Hepatocyte (in vitro differentiated cells): ENCODE measurements at regions not wholly inside any gene's neighbourhood (a gene's known extent, or its start where the extent isn't known, plus 50 kb on each side); places are given as distances from the start of the nearest gene placed in this dataset.
A peak's percentile ranks its signal among the peaks of the same experiment; 100 is the strongest.

Experiments used
- DNase-seq: peaks from one replicate; pipeline ENCODE4 v3.0.0-alpha.2; 2016; ENCODE audit warnings: low spot score
- H2AFZ ChIP-seq: fragments of 200-600 bp; sonication (generic); 2 replicates; pipeline ENCODE4 v1.6.0; 2016; ENCODE audit warnings: antibody characterized with exemption, mild to moderate bottlenecking
- H3K27ac ChIP-seq: fragments of 200-600 bp; sonication (generic); 2 replicates; pipeline ENCODE4 v1.5.1; 2016; ENCODE audit warnings: mild to moderate bottlenecking
- H3K27me3 ChIP-seq: fragments of 200-600 bp; sonication (generic); 2 replicates; pipeline ENCODE4 v1.6.1; 2016
- H3K36me3 ChIP-seq: fragments of 200-600 bp; sonication (generic); replicated peaks from 2 replicates; pipeline ENCODE4 v1.5.1; 2016; ENCODE audit warnings: low read depth; ENCODE audit not compliant: insufficient read depth
- H3K4me1 ChIP-seq: fragments of 200-600 bp; sonication (generic); 2 replicates; pipeline ENCODE4 v1.5.1; 2016; ENCODE audit warnings: mild to moderate bottlenecking, moderate library complexity; ENCODE audit not compliant: insufficient read depth
- H3K4me2 ChIP-seq: fragments of 200-600 bp; sonication (generic); 2 replicates; pipeline ENCODE4 v1.6.0; 2016
- H3K4me3 ChIP-seq: fragments of 200-600 bp; sonication (generic); 2 replicates; pipeline ENCODE4 v1.5.1; 2016; ENCODE audit warnings: mild to moderate bottlenecking
- H3K79me2 ChIP-seq: fragments of 200-600 bp; sonication (generic); 2 replicates; pipeline ENCODE4 v1.6.0; 2017; ENCODE audit warnings: mild to moderate bottlenecking
- H3K9me2 ChIP-seq: fragments of 200-600 bp; sonication (generic); replicated peaks from 2 replicates; pipeline ENCODE4 v1.6.0; 2017; ENCODE audit warnings: mild to moderate bottlenecking; ENCODE audit not compliant: insufficient read depth
- H3K9me3 ChIP-seq: fragments of 200-600 bp; sonication (generic); 2 replicates; pipeline ENCODE4 v1.5.1; 2016; ENCODE audit warnings: low read depth, mild to moderate bottlenecking
- H4K20me1 ChIP-seq: fragments of 200-600 bp; sonication (generic); 2 replicates; pipeline ENCODE4 v1.6.0; 2016; ENCODE audit warnings: mild to moderate bottlenecking; ENCODE audit not compliant: insufficient read depth, poor library complexity, severe bottlenecking
- EZH2 ChIP-seq: fragments of 200-600 bp; sonication (generic); IDR thresholded peaks from 2 replicates; pipeline ENCODE4 v1.6.1; 2016; ENCODE audit warnings: antibody characterized with exemption, mild to moderate bottlenecking, borderline replicate concordance
- EZH2phosphoT487 ChIP-seq: fragments of 200-600 bp; sonication (generic); IDR thresholded peaks from one replicate; pipeline ENCODE4 v1.6.1; 2018; ENCODE audit warnings: antibody characterized with exemption, mild to moderate bottlenecking, low read depth, moderate library complexity; ENCODE audit not compliant: unreplicated experiment, severe bottlenecking
- WGBS: methylation state at CpG from one replicate; pipeline ENCODE4 v1.1.6; 2016; ENCODE audit warnings: low lambda C conversion rate; ENCODE audit errors: missing lambda C conversion rate; 5-methylcytosine and 5-hydroxymethylcytosine counted together
- TF ChIP-seq, protein P1 (sequence below): fragments of 200-600 bp; sonication (generic); IDR thresholded peaks from 2 replicates; pipeline ENCODE4 v1.5.1; 2016; ENCODE audit warnings: antibody characterized with exemption, mild to moderate bottlenecking; ENCODE audit not compliant: poor library complexity

DNA sequence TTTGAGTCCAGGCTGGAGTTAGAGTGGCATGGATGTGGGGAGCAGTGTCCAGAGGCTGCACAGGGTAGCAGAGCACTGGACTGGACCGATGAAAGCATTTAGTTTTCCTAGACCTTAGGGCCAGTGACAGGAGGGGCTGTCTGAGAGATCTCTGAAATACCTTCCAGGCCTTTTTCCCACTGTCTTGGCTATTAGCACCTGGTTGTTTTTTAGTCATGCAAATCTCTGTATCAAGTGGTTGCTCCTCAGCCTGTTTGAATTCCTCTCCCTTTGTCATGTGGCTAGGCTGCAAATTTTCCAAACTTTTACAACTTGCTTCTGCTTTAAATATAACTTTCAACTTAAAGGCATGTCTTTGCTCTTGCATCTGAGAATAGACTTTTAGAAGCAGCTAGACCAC, 504.3 kb upstream of the VSTM2A start:
- H3K79me2 ChIP-seq: no peaks in the 10 kb centered on the region
- H3K36me3 ChIP-seq: no peaks in the 10 kb centered on the region
- no peak for DNase-seq
- H3K9me3 ChIP-seq: no peaks in the 10 kb centered on the region
- TF ChIP-seq, protein P1, sequence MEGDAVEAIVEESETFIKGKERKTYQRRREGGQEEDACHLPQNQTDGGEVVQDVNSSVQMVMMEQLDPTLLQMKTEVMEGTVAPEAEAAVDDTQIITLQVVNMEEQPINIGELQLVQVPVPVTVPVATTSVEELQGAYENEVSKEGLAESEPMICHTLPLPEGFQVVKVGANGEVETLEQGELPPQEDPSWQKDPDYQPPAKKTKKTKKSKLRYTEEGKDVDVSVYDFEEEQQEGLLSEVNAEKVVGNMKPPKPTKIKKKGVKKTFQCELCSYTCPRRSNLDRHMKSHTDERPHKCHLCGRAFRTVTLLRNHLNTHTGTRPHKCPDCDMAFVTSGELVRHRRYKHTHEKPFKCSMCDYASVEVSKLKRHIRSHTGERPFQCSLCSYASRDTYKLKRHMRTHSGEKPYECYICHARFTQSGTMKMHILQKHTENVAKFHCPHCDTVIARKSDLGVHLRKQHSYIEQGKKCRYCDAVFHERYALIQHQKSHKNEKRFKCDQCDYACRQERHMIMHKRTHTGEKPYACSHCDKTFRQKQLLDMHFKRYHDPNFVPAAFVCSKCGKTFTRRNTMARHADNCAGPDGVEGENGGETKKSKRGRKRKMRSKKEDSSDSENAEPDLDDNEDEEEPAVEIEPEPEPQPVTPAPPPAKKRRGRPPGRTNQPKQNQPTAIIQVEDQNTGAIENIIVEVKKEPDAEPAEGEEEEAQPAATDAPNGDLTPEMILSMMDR: no peak
- TF ChIP-seq EZH2phosphoT487 (no peak), EZH2 (no peak)
- H3K4me2 ChIP-seq: no peak overlapping the region
- H3K9me2 ChIP-seq: no peaks in the 10 kb centered on the region
- H3K27ac ChIP-seq: no peak overlapping the region
- H2AFZ ChIP-seq: no peak overlapping the region
- H3K4me1 ChIP-seq: no peaks in the 10 kb centered on the region
- no peak overlapping the region for H3K4me3 ChIP-seq
- no peaks in the 10 kb centered on the region for H4K20me1 ChIP-seq
- H3K27me3 ChIP-seq: no peaks in the 10 kb centered on the region
- 82% methylated on average over 1 of the region's 1 CpG for WGBS

DNA sequence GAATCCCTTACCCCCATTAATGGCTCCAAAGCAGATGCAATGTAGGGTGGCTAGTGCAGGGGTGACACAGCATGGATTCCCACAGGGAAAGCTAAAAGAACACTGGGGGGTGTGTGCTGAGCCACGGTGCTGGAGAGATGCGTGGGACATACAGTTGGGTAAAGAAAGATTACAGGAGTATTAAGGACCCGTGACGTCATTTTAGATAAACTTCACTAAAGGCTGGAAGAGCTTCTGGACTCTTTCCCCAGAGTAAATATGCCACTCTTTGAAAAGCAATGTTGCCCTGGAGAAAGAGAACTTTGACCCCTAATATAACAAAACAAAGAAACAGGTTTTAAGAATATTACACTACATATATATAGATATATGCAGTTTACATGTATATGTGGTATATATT, 481.5 kb upstream of the VSTM2A start:
- no peaks in the 10 kb centered on the region for H4K20me1 ChIP-seq
- no peaks in the 10 kb centered on the region for H3K36me3 ChIP-seq
- peak; percentile 51 for DNase-seq
- no peaks in the 10 kb centered on the region for H3K4me1 ChIP-seq
- H3K4me3 ChIP-seq: no peak overlapping the region
- H3K9me3 ChIP-seq: no peaks in the 10 kb centered on the region
- no peak overlapping the region for H3K4me2 ChIP-seq
- no peaks in the 10 kb centered on the region for H3K9me2 ChIP-seq
- H2AFZ ChIP-seq: no peak overlapping the region
- H3K79me2 ChIP-seq: no peaks in the 10 kb centered on the region
- no peaks in the 10 kb centered on the region for H3K27me3 ChIP-seq
- no peak overlapping the region for H3K27ac ChIP-seq
- WGBS: 47% methylated on average over 4 of the region's 4 CpGs
- TF ChIP-seq EZH2phosphoT487: no peak
- TF ChIP-seq, protein P1: no peak
- TF ChIP-seq EZH2: no peak

DNA sequence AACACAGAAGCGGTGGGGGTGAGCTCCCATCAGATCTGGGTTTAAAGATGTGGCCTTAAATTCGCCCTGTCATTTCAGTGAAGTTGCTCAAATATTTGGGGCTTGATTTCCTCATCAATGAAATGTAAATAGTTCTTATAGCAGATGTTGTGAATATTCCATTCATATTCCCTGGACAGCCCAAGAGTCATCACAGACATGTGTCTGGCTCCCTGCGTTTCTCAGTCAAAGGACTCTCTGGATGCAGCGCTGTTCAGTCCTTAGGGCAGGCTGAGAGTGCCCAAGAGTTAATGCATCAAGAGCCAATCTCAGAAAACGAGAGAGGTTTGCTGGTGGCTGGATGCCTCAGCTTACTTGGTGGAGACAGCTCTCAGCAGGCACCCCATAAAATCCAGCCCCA, 475.5 kb upstream of the VSTM2A start:
- Histone ChIP-seq H3K9me2 (no peaks in the 10 kb centered on the region), H2AFZ (no peak overlapping the region), H3K9me3 (no peaks in the 10 kb centered on the region), H4K20me1 (no peaks in the 10 kb centered on the region), H3K27me3 (no peaks in the 10 kb centered on the region), H3K4me2 (no peak overlapping the region), H3K79me2 (no peaks in the 10 kb centered on the region), H3K27ac (no peak overlapping the region), H3K4me3 (no peak overlapping the region), H3K4me1 (no peaks in the 10 kb centered on the region), H3K36me3 (no peaks in the 10 kb centered on the region)
- no peak for DNase-seq
- WGBS: 85% methylated on average over 5 of the region's 5 CpGs
- TF ChIP-seq, protein P1: no peak
- TF ChIP-seq EZH2 (no peak), EZH2phosphoT487 (no peak)

DNA sequence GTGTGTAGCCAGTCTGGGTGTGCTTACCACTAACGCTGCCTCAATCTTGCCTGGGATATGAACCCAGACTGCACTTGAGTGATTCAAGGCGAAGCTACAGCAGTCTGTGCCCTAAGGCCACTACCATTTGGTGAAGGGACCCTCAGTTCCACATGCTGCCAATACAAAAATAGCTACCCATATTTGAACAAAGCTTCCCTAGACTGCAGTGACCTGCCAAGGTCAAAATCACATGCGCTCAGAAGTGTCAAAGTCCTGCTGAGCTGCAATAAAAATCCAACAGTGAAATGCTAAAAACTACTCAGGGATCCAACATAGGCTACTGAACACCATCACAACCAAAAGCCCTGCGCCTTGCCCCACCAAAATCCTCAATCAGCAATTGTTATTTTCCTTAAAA, 472.3 kb upstream of the VSTM2A start:
- H4K20me1 ChIP-seq: no peaks in the 10 kb centered on the region
- no peaks in the 10 kb centered on the region for H3K9me2 ChIP-seq
- H3K36me3 ChIP-seq: no peaks in the 10 kb centered on the region
- WGBS: 77% methylated on average over 4 of the region's 4 CpGs
- H3K4me3 ChIP-seq: no peak overlapping the region
- H2AFZ ChIP-seq: no peak overlapping the region
- no peaks in the 10 kb centered on the region for H3K27me3 ChIP-seq
- no peaks in the 10 kb centered on the region for H3K79me2 ChIP-seq
- no peak overlapping the region for H3K4me2 ChIP-seq
- no peak for DNase-seq
- no peaks in the 10 kb centered on the region for H3K4me1 ChIP-seq
- H3K9me3 ChIP-seq: no peaks in the 10 kb centered on the region
- TF ChIP-seq EZH2phosphoT487: no peak
- no peak overlapping the region for H3K27ac ChIP-seq
